ENCODE measurements at regions not wholly inside any gene's neighbourhood (a gene's known extent, or its start where the extent isn't known, plus 50 kb on each side); places are given as distances from the start of the nearest gene placed in this dataset.
"Not testable (repeated sequence)": the region's sequence is repeated elsewhere in the genome, so short reads cannot be mapped to it uniquely, and the experiment has no call there.

GRCh38 chr7:94303118-94303517, 91.6 kb upstream of the COL1A2 start:
- Mint-ChIP-seq H3K36me3 (no peaks in the 10 kb centered on the region), H3K27ac (no peak overlapping the region), H3K4me1 (ENCODE audit: low read depth) (no peaks in the 10 kb centered on the region), H3K27me3 (peaks cover 6% of the 10 kb centered on the region), H3K9me3 (ENCODE audit: low read depth) (peaks cover 4% of the 10 kb centered on the region), H3K4me3 (no peak overlapping the region)

- no peaks in the 10 kb centered on the region for H3K4me1 Mint-ChIP-seq (ENCODE audit: low read depth)
- no peaks in the 10 kb centered on the region for H3K36me3 Mint-ChIP-seq
- H3K9me3 Mint-ChIP-seq (ENCODE audit: low read depth) = peaks cover 4% of the 10 kb centered on the region
- H3K27me3 Mint-ChIP-seq = peaks cover 4% of the 10 kb centered on the region
- no peak overlapping the region for H3K4me3 Mint-ChIP-seq
- H3K27ac Mint-ChIP-seq = no peak overlapping the region
Measured at GRCh38 chr7:94303695-94304094, 91.0 kb upstream of the COL1A2 start.

- no peaks in the 10 kb centered on the region for H3K4me1 Mint-ChIP-seq (ENCODE audit: low read depth)
- H3K27ac Mint-ChIP-seq = no peak overlapping the region
- H3K27me3 Mint-ChIP-seq = peaks cover 4% of the 10 kb centered on the region
Measured at GRCh38 chr7:94304878-94305277, 89.8 kb upstream of the COL1A2 start.

GRCh38 chr7:94305836-94306235, 88.9 kb upstream of the COL1A2 start:
- Mint-ChIP-seq H3K4me1 (ENCODE audit: low read depth) (no peaks in the 10 kb centered on the region), H3K27me3 (peaks cover 4% of the 10 kb centered on the region), H3K27ac (no peak overlapping the region), H3K9me3 (ENCODE audit: low read depth) (peaks cover 8% of the 10 kb centered on the region), H3K4me3 (no peak overlapping the region), H3K36me3 (no peaks in the 10 kb centered on the region)

More at GRCh38 chr7:94304878-94305277, 89.8 kb upstream of the COL1A2 start:
- Mint-ChIP-seq H3K4me3 (no peak overlapping the region), H3K9me3 (ENCODE audit: low read depth) (peaks cover 8% of the 10 kb centered on the region), H3K36me3 (no peaks in the 10 kb centered on the region)

- Mint-ChIP-seq H3K27me3 (peaks cover 5% of the 10 kb centered on the region), H3K4me1 (ENCODE audit: low read depth) (no peaks in the 10 kb centered on the region), H3K4me3 (no peak overlapping the region), H3K9me3 (ENCODE audit: low read depth) (peaks cover 8% of the 10 kb centered on the region), H3K27ac (no peak overlapping the region), H3K36me3 (no peaks in the 10 kb centered on the region)
Measured at GRCh38 chr7:94307399-94308048, 87.2 kb upstream of the COL1A2 start.

GRCh38 chr7:94311515-94311914, 83.2 kb upstream of the COL1A2 start:
- no peak overlapping the region for H3K27ac Mint-ChIP-seq
- H3K9me3 Mint-ChIP-seq (ENCODE audit: low read depth) = peaks cover 8% of the 10 kb centered on the region
- no peaks in the 10 kb centered on the region for H3K36me3 Mint-ChIP-seq
- H3K27me3 Mint-ChIP-seq = peaks cover 4% of the 10 kb centered on the region
- no peak overlapping the region for H3K4me3 Mint-ChIP-seq
- no peaks in the 10 kb centered on the region for H3K4me1 Mint-ChIP-seq (ENCODE audit: low read depth)

GRCh38 chr7:94313926-94314325, 80.8 kb upstream of the COL1A2 start:
- Mint-ChIP-seq H3K9me3 (ENCODE audit: low read depth) (peaks cover 4% of the 10 kb centered on the region), H3K27me3 (peaks cover 4% of the 10 kb centered on the region), H3K36me3 (no peaks in the 10 kb centered on the region), H3K4me3 (no peak overlapping the region), H3K4me1 (ENCODE audit: low read depth) (no peaks in the 10 kb centered on the region), H3K27ac (no peak overlapping the region)

GRCh38 chr7:94314413-94315410, 80.0 kb upstream of the COL1A2 start:
- H3K4me3 Mint-ChIP-seq = no peak overlapping the region
- no peaks in the 10 kb centered on the region for H3K36me3 Mint-ChIP-seq
- no peak overlapping the region for H3K27ac Mint-ChIP-seq
- no peaks in the 10 kb centered on the region for H3K9me3 Mint-ChIP-seq (ENCODE audit: low read depth)
- no peaks in the 10 kb centered on the region for H3K4me1 Mint-ChIP-seq (ENCODE audit: low read depth)
- H3K27me3 Mint-ChIP-seq = peaks cover 4% of the 10 kb centered on the region

- H3K27ac Mint-ChIP-seq; H3K27me3 Mint-ChIP-seq; H3K36me3 Mint-ChIP-seq; H3K4me3 Mint-ChIP-seq; H3K9me3 Mint-ChIP-seq (ENCODE audit: low read depth); H3K4me1 Mint-ChIP-seq (ENCODE audit: low read depth): not testable (repeated sequence)
Measured at GRCh38 chr7:94321138-94321537, 73.6 kb upstream of the COL1A2 start.

- peaks cover 4% of the 10 kb centered on the region for H3K27me3 Mint-ChIP-seq
- no peaks in the 10 kb centered on the region for H3K36me3 Mint-ChIP-seq
- H3K9me3 Mint-ChIP-seq (ENCODE audit: low read depth) = peaks cover 9% of the 10 kb centered on the region
- no peak overlapping the region for H3K4me3 Mint-ChIP-seq
- no peaks in the 10 kb centered on the region for H3K4me1 Mint-ChIP-seq (ENCODE audit: low read depth)
- H3K27ac Mint-ChIP-seq = no peak overlapping the region
Measured at GRCh38 chr7:94323844-94324243, 70.9 kb upstream of the COL1A2 start.

- H3K27ac Mint-ChIP-seq = no peak overlapping the region
- no peaks in the 10 kb centered on the region for H3K4me1 Mint-ChIP-seq (ENCODE audit: low read depth)
- peaks cover 4% of the 10 kb centered on the region for H3K27me3 Mint-ChIP-seq
- no peak overlapping the region for H3K4me3 Mint-ChIP-seq
- no peaks in the 10 kb centered on the region for H3K36me3 Mint-ChIP-seq
- peaks cover 9% of the 10 kb centered on the region for H3K9me3 Mint-ChIP-seq (ENCODE audit: low read depth)
Measured at GRCh38 chr7:94324380-94325121, 70.1 kb upstream of the COL1A2 start.

GRCh38 chr7:94325122-94325475, 69.6 kb upstream of the COL1A2 start:
- Mint-ChIP-seq H3K4me1 (ENCODE audit: low read depth) (no peaks in the 10 kb centered on the region), H3K27me3 (peaks cover 4% of the 10 kb centered on the region), H3K4me3 (no peak overlapping the region), H3K9me3 (ENCODE audit: low read depth) (peaks cover 9% of the 10 kb centered on the region), H3K27ac (no peak overlapping the region), H3K36me3 (no peaks in the 10 kb centered on the region)

- H3K36me3 Mint-ChIP-seq = no peaks in the 10 kb centered on the region
- peaks cover 9% of the 10 kb centered on the region for H3K9me3 Mint-ChIP-seq (ENCODE audit: low read depth)
- no peaks in the 10 kb centered on the region for H3K4me1 Mint-ChIP-seq (ENCODE audit: low read depth)
- no peak overlapping the region for H3K4me3 Mint-ChIP-seq
- H3K27me3 Mint-ChIP-seq = peaks cover 4% of the 10 kb centered on the region
- no peak overlapping the region for H3K27ac Mint-ChIP-seq
Measured at GRCh38 chr7:94330269-94331020, 64.2 kb upstream of the COL1A2 start.

- H3K36me3 Mint-ChIP-seq = no peaks in the 10 kb centered on the region
- H3K9me3 Mint-ChIP-seq (ENCODE audit: low read depth) = no peaks in the 10 kb centered on the region
- H3K27me3 Mint-ChIP-seq = peaks cover 1% of the 10 kb centered on the region
- no peak overlapping the region for H3K4me3 Mint-ChIP-seq
- no peaks in the 10 kb centered on the region for H3K4me1 Mint-ChIP-seq (ENCODE audit: low read depth)
- H3K27ac Mint-ChIP-seq = no peak overlapping the region
Measured at GRCh38 chr7:94332571-94332970, 62.1 kb upstream of the COL1A2 start.

All from activated naive CD8-positive, alpha-beta T cell (primary cell).